ENCODE measurements at regions not wholly inside any gene's neighbourhood (a gene's known extent, or its start where the extent isn't known, plus 50 kb on each side); places are given as distances from the start of the nearest gene placed in this dataset.

GRCh38 chr6:165937564-165938358 lies 229.9 kb downstream of the TBXT start:
- ATAC-seq (ENCODE audit: low FRiP score): no peak
- no peak for TF ChIP-seq CTCF (IDR thresholded peaks at IDR 0.05)
- no peak for DNase-seq (ENCODE audit: low spot score)

DNA sequence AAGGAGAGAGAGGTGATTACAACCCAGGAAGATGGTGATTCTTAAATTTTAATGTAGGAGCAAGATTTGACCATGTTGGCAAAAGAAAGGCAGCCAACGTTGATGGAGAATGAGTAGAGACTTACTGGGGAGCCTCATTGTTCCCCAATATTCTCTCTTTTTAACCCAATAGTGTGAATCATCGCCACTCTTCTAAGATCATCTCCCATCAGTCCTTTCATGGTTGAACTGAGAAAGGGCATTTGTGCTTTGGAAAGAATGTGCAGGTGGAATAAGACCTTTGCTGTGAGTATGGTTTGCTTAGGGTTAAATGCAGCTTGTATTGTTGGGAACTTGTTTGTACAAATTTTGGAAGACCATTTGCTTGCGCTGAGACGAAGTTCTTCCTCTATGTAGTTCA lies 231.0 kb downstream of the TBXT start:
- ATAC-seq (ENCODE audit: low FRiP score) (no peak), DNase-seq (ENCODE audit: low spot score) (no peak)
- TF ChIP-seq CTCF (IDR thresholded peaks at IDR 0.05): no peak

DNA sequence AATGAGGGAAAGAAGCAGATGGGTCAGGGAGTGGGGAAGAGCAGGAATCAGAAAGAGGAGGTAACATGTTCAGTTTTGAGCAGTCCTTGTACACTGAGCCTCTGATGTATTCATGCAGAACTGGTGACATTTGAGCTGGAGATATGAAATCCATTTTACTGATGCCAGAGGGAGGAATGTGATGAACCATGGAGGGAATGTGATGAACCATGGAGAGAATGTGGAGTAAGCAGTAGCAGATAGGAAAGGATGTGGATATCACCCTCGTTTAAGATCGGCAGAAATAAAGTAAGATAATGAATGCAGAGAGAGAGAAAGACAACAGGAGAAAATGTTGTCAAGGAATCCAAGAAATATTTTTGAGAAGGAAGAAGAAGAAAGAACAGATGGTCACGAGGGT lies 231.6 kb downstream of the TBXT start:
- DNase-seq (ENCODE audit: low spot score) (no peak), ATAC-seq (ENCODE audit: low FRiP score) (no peak)
- no peak for TF ChIP-seq CTCF (IDR thresholded peaks at IDR 0.05)

GRCh38 chr6:165931675-165932074 lies 236.0 kb downstream of the TBXT start:
- TF ChIP-seq CTCF (IDR thresholded peaks at IDR 0.05): no peak
- DNase-seq (ENCODE audit: low spot score) (no peak), ATAC-seq (ENCODE audit: low FRiP score) (no peak)

- DNase-seq (ENCODE audit: low spot score) (no peak), ATAC-seq (ENCODE audit: low FRiP score) (no peak)
- TF ChIP-seq CTCF (IDR thresholded peaks at IDR 0.05): no peak
Measured at GRCh38 chr6:165930668-165931214, 236.9 kb downstream of the TBXT start.

- no peak for DNase-seq (ENCODE audit: low spot score)
- ATAC-seq (ENCODE audit: low FRiP score): no peak
- TF ChIP-seq CTCF (IDR thresholded peaks at IDR 0.05): no peak
Measured at GRCh38 chr6:165929607-165930006, 238.0 kb downstream of the TBXT start.

GRCh38 chr6:165926378-165926777 lies 241.3 kb downstream of the TBXT start:
- TF ChIP-seq CTCF (IDR thresholded peaks at IDR 0.05): no peak
- ATAC-seq (ENCODE audit: low FRiP score) (no peak), DNase-seq (ENCODE audit: low spot score) (no peak)

Data from omental fat pad (tissue), 3 donors.